NK-92 treated with Interleukin-12 subunit alpha and Interleukin-12 subunit beta, amount 100 ng/mL, for 24 hours (cell line): ENCODE measurements at regions not wholly inside any gene's neighbourhood (a gene's known extent, or its start where the extent isn't known, plus 50 kb on each side); places are given as distances from the start of the nearest gene placed in this dataset.

ENCODE experiments used
- DNase-seq: peaks from one replicate; lab custom pipeline; 2025; lab: John Stamatoyannopoulos, UW

DNA sequence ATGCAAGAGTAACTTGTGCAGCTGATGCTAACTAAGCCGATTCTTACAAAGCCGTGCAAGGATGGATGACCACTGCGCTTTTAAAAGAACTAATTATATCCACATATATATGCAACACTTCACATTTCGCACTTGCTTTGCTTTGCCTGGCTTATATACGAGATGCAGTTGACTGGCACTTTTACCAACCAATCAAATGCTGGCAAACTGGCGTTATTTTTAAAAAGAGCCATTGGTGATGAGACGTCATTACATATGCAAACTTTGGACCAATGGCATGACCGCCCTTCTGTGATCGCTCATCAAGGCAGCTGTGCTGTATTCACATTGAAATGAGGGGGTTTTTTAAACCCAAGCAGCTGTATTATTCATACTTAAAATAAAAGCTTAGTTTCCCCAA is 1147.7 kb upstream of the WWC1 start:
- DNase-seq, result no peak

DNA sequence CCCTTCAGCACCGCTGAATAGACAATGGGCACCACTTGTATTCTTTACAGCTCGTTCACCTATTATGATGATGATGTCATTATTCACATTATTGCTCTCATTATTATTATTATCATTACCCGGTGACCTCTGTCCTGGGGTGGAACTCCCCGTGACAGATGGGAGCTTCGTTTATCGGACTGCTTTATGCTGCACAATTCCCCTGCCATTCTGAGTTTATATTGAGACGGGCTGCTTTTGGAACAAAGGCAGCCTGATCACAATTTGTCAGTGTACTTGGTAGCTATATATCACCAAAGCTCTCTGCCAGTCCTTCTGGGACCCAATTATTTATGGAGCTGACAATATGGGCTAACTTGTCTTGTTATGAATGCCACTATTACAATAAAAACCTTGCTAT is 1145.6 kb upstream of the WWC1 start:
- DNase-seq, result no peak

DNA sequence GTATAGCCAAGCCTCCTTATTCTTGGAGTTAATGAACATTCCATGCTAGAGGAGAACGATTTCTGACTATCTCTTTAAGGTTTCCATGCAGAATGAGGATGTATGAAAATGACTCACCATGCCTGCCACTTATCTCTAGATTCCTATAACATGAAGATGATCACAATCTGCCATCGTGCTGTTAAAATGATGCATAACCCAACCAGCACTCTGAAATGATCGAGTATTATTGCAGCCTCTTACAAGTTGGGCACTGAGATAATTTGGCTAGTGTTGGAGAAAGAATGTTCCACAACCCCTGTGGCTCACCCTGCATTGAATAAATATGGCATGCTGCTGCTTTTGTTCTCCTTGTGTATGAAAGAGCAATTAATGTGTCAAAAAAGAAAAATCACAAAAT is 1143.6 kb upstream of the WWC1 start:
- no peak for DNase-seq

DNA sequence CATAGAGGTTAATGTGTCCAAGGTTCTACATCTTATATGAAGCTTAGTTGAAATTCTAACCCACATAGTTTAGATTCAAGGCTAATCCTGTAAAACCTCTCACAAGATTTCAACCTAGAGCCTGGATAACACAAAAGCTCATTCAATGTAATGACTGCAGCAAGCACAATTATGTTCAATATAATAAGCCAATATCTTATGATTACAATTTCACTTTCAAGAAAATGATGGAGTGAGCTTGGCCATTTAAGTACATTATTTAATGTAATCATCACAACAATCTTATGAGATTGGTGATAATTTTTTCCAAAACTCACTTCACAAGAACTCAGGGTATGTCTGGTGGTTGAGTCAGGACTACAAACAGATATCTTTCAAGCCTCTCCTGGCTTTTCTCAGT is 1140.8 kb upstream of the WWC1 start:
- DNase-seq, result no peak

DNA sequence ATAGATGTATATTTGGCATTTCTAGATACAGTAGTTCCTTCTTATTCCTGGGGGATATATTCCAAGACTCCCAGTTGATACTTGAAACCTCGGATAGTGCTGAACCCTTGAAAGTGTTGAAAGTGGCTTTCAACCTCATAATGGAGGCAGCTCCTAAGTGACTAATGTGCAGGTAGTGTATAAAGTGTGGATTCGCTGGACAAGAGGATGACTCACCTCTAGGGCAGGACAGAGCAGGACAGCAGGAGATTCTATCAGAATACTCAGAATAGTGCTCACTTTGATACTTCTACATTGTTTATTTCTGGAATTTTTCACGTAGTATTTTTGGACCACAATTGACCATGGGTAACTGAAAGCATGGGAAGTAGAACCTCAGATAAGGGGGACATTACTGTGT is 1138.9 kb upstream of the WWC1 start:
- DNase-seq, result no peak

DNA sequence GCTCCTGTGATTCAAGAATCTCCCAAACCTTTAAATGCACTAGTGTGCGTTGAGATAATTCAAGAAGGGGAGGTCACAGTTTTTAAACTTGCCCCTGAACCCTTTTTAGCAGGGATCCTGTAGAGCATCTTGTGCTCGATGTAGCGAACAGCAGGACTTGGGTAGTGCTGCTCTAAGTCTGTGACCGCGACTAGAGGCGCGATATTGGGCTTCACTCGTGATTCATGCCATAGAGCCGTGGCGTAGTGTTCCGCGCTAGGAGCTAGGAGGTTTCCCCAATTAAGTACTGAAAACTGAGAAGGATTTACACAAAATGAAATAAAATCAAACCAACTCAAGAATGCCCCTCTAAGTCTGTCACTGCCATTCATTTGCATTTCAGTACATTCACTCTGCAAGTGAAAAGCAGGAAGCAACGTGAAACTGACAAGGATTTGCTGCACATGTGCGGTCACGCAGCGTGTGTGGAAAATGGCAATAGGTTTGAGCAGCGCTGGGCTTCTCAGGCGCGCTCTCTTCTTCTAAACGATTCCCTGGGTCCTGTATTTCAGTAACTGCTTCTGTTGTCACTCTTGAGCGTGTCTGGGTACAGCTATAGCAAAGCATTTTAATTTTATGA is 1135.9 kb upstream of the WWC1 start:
- DNase-seq, result no peak

DNA sequence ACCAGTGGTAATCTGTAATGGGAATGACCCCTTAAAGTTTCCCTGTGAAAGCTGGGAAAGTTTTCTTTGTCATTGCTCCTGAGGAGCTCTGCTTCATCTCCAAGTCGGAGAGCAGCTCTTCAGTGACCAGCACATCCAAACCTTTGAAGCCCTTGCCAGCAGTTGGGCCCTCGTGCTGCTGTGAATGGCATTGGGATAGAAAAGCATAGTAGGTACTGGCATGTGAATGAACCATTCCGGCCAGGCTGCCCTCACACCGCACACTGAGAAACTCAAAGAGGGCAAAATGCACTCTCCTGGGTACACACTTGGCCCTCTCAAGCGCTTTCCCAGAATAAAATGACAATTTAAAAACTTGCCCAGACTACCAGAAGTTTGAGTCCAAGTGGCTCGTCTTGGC is 1135.0 kb upstream of the WWC1 start:
- DNase-seq, result no peak

DNA sequence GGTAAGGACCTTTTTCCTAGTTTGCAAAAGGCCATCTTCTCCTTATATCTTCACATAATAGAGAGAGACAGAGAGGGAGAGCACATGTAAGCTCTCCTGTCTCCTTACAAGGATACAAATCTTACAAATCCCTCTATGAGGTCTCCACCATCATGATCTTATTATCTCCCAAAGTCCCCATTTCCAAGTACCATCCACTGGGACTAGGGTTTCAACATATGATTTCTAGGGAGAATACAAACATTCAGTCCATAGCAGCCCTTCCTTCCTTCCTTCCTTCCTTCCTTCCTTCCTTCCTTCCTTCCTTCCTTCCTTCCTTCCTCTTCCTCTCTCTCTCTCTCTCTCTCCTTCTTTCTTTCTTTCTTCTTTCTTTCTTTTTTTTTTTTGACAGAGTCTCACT is 1132.9 kb upstream of the WWC1 start:
- DNase-seq, result no peak

DNA sequence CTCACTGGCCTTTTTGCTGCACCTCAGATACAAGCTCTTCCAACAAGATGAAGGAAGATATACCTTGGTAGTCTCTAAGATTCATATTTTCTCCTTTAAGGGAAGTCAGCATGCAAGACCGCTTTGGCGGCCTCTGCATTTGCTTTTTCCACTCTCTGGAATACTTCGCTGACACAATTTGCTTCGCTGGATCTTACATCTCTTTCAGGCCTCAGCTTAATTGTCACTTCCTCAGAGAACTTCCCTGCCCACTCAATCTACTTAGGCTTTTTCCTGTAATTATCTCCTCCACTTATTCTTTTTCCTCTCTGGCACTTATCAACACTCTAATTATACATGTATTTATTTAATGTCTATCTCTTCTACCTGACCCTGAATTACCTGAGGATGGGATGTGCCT is 1131.1 kb upstream of the WWC1 start:
- DNase-seq, result no peak

DNA sequence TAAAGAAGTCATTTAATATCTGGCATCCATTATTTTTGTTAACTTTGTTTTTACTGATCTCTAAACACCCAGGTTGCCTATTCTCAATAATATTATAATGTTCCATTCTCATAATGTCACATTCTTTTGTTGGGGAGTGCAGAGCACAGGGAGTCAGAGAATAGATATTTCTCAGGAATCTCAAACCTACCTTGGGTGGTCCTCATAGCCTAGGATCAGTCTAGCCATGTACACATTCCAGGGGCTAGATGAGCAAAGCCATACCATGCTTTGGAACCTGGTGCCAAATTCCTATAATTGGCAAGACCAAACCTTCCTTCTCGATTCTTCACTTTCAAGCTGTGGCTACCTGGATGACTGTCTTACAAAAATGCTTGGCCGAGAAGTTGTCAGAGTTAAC is 1124.7 kb upstream of the WWC1 start:
- DNase-seq, result no peak

DNA sequence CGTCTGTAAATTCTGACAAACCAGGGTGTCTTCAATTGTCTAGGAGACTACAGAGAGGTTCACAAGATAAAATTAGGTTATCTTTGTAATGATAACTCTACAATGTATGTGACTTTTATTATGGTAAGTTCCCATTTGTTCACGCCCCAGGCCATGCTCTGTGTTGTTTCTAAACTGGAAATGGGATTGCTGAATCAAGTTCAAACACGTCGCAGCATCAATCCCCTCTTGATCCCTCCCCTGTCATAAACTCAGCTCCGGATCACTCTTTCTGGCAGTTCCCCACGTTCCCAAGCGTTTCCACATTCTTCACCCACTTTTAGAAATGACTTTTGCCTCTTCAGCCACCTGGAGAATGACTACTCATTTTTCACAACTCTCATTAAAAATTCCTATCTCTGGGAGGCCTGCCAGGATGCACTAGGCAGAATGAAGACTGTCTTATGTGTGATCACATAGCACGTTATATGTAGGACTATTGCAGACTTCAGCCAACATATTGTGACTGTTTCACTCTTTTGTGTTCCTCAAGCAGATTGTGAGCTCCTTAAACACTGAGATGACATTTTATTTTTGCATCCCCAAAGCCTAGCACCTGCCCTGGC is 1124.2 kb upstream of the WWC1 start:
- DNase-seq, result no peak

DNA sequence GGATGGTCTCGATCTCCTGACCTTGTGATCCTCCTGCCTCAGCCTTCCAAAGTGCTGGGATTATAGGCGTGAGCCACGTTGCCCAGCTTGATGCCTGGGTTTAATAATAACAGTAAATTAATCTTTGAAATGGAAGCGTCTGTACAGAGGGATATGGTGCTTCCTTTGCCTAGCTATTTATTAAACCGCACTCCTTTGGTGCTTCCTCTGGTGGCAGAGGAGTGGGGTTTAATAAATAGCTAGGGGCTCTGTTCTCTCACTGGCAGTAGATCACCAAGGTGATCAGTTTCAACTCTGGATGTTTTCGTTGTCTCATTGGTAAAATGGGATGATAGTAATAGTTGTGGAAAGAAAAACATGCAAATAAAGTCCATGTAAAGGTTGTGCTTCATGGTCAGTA is 1122.5 kb upstream of the WWC1 start:
- DNase-seq, result no peak

DNA sequence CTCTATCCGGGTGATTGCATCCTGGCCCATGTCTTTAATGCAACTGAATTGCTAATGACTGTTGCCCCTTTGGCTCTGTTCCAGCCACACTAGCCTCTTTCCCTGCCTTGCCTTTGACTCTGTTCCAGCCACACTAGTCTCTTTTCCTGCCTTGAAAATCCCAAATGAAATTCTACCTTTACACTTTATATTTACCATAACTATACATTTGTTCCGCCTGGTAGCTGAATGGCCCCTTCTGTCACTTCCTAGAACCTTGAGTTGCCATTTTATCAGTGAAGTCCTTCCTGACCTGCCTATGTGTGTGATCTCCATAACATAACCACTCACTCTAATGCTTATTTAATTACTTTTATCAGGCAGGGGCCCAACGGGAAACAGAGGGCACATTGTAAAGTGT is 1120.4 kb upstream of the WWC1 start:
- no peak for DNase-seq

DNA sequence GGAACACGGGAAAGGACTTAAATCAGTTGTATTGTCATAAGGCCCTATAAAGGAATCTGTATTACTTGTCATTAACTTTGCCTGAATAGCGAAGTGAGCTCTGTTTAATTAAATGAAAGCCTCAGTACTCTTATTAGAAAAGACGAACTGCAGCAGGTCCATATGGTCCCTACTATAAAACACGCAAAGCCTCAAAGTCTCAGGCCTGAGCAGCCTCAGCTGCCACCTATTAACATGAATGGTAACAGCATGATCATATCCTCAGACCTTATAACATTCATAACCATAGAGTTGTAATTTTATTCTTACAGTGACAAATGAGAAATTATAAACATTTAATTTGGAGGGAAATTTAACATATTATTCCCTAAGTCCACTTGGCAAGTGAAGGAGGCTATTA is 1113.7 kb upstream of the WWC1 start:
- DNase-seq, result no peak

DNA sequence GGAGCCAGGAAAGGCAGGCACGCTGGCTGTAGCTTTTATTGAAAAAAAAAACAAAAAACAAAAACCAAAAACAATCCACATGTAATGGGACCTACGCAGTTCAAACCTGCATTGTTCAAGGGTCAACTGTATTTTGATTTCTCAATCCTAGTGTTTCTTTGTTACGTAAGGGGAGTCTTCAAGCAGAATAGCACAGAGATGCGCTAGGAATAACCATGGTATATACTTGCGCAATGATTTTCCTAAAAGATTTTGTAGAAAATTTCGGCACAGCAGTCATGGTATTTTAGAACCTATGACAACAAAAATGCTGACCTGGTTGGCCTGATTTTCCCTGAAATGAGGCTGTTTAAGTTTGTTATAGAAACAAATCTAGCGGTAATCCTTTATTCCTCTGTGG is 1110.5 kb upstream of the WWC1 start:
- no peak for DNase-seq

DNA sequence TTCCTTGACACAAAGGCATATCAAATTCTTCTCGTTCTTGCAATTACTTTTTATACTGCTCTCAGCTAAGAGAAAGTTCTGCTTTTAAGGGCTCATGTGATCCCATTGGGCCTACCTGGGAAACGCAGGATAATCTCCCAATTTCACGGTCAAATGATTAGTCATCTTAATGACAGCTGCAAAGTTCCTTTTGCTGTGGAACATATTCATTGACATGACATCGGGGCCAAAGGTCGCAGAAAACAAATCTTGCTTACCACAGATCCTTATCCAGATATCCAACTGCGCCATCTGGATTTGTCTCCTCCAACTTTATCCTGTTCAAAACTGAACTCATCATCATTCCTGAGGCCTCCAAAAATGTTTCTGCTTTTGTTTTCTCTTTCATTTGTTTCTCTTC is 1085.6 kb upstream of the WWC1 start:
- DNase-seq, result no peak

DNA sequence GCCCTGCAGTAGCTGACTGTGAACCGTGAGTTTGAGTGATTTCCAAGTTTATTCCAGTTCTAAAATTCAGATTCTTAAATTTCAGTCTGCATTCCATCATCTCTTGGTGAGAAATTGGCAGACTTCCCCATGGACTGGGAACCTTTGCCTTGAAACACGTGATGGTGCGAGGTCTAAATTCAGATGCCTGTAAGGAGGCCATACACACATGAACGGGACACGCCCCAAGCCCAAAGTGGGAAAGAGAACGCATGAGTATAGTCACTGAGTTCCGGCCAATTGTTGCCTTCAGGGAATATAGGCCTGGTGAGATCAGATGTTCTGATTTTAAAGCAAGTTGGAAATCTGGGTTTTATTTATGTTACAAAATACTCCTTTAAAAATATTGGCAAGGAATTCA is 1084.4 kb upstream of the WWC1 start:
- DNase-seq, result no peak

DNA sequence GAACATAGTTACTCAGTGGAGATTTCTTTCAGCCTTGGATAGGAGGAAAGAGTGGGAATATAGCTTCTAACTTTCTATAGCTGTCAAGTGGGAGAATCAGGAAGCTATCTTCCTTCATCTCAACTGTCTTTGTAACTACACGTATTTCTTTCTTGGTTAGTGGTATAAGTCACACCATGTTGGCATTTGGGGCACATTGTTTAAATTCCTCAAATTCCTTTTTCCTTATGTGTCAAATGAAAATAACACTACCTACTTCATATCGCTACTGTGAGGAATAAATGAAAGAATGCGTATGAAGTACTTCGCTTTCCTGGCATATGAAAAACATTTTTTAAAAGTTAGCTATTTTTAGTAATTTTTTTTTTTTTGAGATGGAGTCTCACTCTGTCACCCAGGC is 1082.5 kb upstream of the WWC1 start:
- no peak for DNase-seq

DNA sequence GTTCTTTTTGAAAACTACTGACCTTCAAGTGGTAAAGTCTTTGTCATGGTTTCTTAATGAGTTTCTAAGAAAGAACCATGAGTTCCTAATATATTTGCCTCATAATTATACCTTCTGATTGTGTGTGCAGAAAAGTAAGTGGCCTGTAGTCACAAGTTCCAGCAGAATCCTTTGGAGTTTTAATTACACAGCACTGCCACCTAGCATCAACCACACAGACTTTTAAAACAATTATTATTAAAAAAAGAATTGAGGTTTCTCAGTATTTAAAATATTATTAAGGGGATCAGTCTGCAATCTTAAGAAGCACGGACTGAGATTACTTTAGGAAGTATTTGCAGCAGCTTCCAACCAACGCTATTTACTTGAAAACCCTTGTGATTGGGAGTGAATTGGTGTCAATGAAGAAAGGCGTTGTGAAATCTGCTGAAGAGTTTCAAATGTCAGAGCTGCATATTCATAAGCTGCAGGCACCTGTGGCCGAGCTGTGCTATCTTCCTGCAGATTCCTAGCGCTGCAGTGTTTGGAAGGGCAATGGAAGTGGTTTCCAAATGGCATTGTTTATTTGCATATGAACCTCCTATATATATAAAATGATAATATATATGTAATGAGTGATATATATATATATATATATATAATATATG is 1074.2 kb upstream of the WWC1 start:
- DNase-seq, result no peak

DNA sequence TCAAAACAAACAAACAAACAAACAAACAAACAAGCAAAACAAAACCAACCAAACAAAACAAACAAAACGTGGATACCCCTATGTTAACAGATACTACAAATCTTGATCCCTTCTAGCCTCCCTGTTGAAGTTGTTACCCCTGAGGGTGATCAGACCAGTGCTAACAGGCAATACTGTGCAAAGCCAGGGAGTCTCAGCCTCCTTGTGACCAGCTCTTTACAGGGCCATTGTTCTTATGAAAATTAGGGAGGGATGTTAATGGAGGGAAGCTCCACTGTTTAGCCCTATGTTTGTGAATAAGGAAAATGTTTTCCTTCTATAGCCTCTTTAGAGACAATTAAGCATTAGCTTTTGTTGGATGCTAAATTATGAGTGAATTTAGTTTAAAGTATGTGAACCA is 1072.1 kb upstream of the WWC1 start:
- DNase-seq, result no peak

DNA sequence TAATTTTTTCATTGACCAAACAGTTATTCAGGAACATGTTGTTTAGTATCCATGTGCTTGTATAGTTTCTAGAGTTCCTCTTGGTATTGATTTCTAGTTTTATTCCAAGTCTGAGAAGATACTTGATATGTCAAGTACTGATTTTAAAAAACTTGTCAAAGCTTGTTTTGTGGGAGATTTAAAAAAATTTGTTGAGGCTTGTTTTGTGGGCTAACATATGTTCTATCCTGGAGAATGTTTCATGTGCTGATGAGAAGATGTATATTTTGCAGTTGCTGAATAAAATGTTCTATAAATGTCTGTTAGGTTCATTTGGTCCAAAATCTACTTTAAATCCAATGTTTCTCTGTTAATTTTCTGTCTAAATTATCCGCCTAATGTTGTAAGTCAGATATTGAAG is 1065.1 kb upstream of the WWC1 start:
- DNase-seq, result no peak

DNA sequence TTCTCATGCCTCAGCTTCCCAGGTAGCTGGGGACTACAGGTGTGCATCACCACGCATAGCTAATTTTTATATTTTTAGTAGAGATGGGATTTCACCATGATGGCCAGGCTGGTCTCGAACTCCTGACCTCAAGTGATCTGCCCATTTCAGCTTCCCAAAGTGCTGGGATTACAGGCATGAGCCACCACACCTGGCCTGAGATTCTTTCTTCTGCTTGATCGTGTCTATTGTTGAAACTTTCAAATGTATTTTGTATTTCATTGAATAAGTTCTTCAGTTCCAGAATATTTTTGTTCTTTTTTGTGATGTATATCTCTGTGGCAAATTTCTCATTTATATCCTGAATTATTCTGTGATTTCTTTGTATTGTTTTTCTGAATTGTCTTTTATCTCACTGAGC is 1063.3 kb upstream of the WWC1 start:
- DNase-seq, result no peak

DNA sequence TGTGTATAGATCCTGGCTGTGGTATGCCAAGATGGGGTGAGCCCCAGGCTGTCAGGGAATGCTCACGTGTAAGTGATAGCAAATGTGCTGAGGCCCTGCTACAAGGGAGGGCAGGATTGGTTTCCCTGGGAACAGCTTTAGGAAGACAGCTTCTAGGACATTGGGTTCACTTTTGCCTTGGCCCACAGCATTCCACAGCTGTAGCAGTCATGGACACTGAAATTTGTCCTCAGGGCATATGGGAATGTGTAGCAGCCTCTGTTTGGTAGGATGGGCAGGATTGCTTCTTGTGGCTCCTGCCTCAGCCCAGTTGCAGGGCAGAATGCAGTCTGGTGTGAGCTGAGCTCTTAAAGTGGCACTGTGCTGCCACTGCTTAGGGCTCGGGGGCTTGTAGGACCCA is 1061.7 kb upstream of the WWC1 start:
- DNase-seq, result no peak

DNA sequence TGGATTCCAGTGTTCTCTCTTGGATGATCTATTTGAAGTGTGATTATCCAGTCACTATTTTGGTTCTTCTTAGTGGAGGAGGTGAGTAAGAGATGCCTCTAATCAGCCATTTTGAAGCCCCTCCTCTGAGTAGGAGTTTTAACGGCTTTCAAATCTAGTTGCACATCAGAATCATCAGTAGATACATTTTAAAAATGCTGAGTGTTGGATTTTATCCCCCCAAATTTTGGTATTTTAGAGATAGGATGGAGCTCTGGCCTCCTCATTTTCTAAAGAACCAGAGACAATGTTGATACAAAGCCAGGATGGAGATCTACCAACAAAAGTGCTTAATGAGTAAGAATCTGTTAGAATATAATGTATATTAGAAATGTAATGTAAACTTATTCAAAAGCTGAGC is 1061.0 kb upstream of the WWC1 start:
- DNase-seq, result no peak
